Fibroblast of lung (primary cell): ENCODE measurements at regions not wholly inside any gene's neighbourhood (a gene's known extent, or its start where the extent isn't known, plus 50 kb on each side); places are given as distances from the start of the nearest gene placed in this dataset.

ENCODE experiments used
- DNase-seq, 2 donors: peaks; one replicate each; pipeline versions ENCODE4 v3.0.0 to v3.0.0-alpha.2; 2010; ENCODE audit warnings: low read depth in 2 of 2
- H2AFZ ChIP-seq: 2 replicates; pipeline ENCODE4 v1.5.1; 2012; ENCODE audit warnings: low read length, control low read depth, inconsistent platforms
- H3K27ac ChIP-seq: 2 replicates; pipeline ENCODE4 v1.5.1; 2011; ENCODE audit warnings: low read length, control low read depth; ENCODE audit not compliant: insufficient read depth
- H3K27me3 ChIP-seq: 2 replicates; pipeline ENCODE4 v1.5.1; 2011; ENCODE audit warnings: mild to moderate bottlenecking, low read length; ENCODE audit not compliant: control insufficient read depth, insufficient read depth
- H3K36me3 ChIP-seq: 2 replicates; pipeline ENCODE4 v1.5.1; 2011; ENCODE audit warnings: low read length; ENCODE audit not compliant: control insufficient read depth, insufficient read depth
- H3K4me1 ChIP-seq: 2 replicates; pipeline ENCODE4 v1.5.1; 2011; ENCODE audit warnings: low read length; ENCODE audit not compliant: control insufficient read depth, insufficient read depth; ENCODE audit errors: extremely low read depth
- H3K4me2 ChIP-seq: 2 replicates; pipeline ENCODE4 v1.5.1; 2011; ENCODE audit warnings: low read length, control low read depth; ENCODE audit not compliant: insufficient read depth; ENCODE audit errors: extremely low read depth
- H3K4me3 ChIP-seq, 4 experiments: fragments of 200-600 bp in 1 of 4; sonication (generic) in 1 of 4; replicated peaks in 1 of 4; 2 replicates each; pipeline ENCODE4 v1.5.1; 2011 to 2016; ENCODE audit warnings: low read length in 4 of 4, low read depth in 3 of 4, mild to moderate bottlenecking in 3 of 4, control low read depth in 2 of 4, inconsistent platforms in 1 of 4, mixed read lengths in 1 of 4; ENCODE audit not compliant: insufficient read depth in 1 of 4; ENCODE audit errors: control extremely low read depth in 1 of 4
- H3K79me2 ChIP-seq: 2 replicates; pipeline ENCODE4 v1.5.1; 2012; ENCODE audit warnings: mild to moderate bottlenecking, low read length, inconsistent platforms; ENCODE audit not compliant: control insufficient read depth, insufficient read depth
- H3K9ac ChIP-seq: 2 replicates; pipeline ENCODE4 v1.5.1; 2011; ENCODE audit warnings: mild to moderate bottlenecking, low read length, control low read depth; ENCODE audit not compliant: insufficient read depth
- H3K9me3 ChIP-seq: 2 replicates; pipeline ENCODE4 v1.5.1; 2012; ENCODE audit warnings: low read depth, low read length; ENCODE audit not compliant: control insufficient read depth, insufficient read depth
- H4K20me1 ChIP-seq: 2 replicates; pipeline ENCODE4 v1.5.1; 2011; ENCODE audit warnings: low read length; ENCODE audit not compliant: control insufficient read depth, insufficient read depth; ENCODE audit errors: extremely low read depth
- CTCF ChIP-seq, 2 donors: IDR thresholded peaks in 1 of 2; conservative IDR thresholded peaks in 1 of 2; 1 replicate in 1 of 2; 2 replicates in 1 of 2; pipeline ENCODE4 v1.5.1; 2011 to 2012; ENCODE audit warnings: low read length in 2 of 2, control low read depth in 1 of 2, inconsistent platforms in 1 of 2, low read depth in 1 of 2, mild to moderate bottlenecking in 1 of 2
- EZH2 ChIP-seq: IDR thresholded peaks from 2 replicates; pipeline ENCODE4 v1.5.1; 2012; ENCODE audit warnings: low read length, control low read depth, mild to moderate bottlenecking; ENCODE audit errors: missing control alignments

- H2AFZ ChIP-seq: no peak overlapping the region
- DNase-seq: no peak
- no peaks in the 10 kb centered on the region for H3K36me3 ChIP-seq
- no peak overlapping the region for H3K9ac ChIP-seq
- H3K79me2 ChIP-seq: no peaks in the 10 kb centered on the region
- H3K27me3 ChIP-seq: no peaks in the 10 kb centered on the region
- H3K4me2 ChIP-seq: no peak overlapping the region
- H3K4me3 ChIP-seq: no peak overlapping the region
- no peak overlapping the region for H3K27ac ChIP-seq
- H4K20me1 ChIP-seq: no peaks in the 10 kb centered on the region
- TF ChIP-seq EZH2 (no peak), CTCF (conservative IDR thresholded peaks at IDR 0.05 in 1 of 2, IDR thresholded peaks at IDR 0.05 in 1 of 2; ENCODE audit: low read depth in 1 of 2, low read length in 2 of 2) (no peak)
- no peaks in the 10 kb centered on the region for H3K9me3 ChIP-seq
- no peaks in the 10 kb centered on the region for H3K4me1 ChIP-seq
Measured at GRCh38 chr5:164435576-164435975, 930.2 kb downstream of the MAT2B start.

- Histone ChIP-seq H3K4me2 (no peak overlapping the region), H3K79me2 (no peaks in the 10 kb centered on the region), H3K4me3 (no peak overlapping the region), H4K20me1 (no peaks in the 10 kb centered on the region), H3K9ac (no peak overlapping the region), H3K27ac (no peak overlapping the region), H3K36me3 (no peaks in the 10 kb centered on the region), H3K27me3 (no peaks in the 10 kb centered on the region), H2AFZ (no peak overlapping the region), H3K9me3 (no peaks in the 10 kb centered on the region), H3K4me1 (no peaks in the 10 kb centered on the region)
- TF ChIP-seq CTCF (conservative IDR thresholded peaks at IDR 0.05 in 1 of 2, IDR thresholded peaks at IDR 0.05 in 1 of 2; ENCODE audit: low read depth in 1 of 2, low read length in 2 of 2): no peak
- no peak for TF ChIP-seq EZH2
- no peak for DNase-seq
Measured at GRCh38 chr5:164439799-164440198, 934.4 kb downstream of the MAT2B start.

- Histone ChIP-seq H2AFZ (no peak overlapping the region), H3K9me3 (no peaks in the 10 kb centered on the region), H3K4me1 (no peaks in the 10 kb centered on the region), H3K9ac (no peak overlapping the region), H3K79me2 (no peaks in the 10 kb centered on the region), H3K27ac (no peak overlapping the region), H3K4me2 (no peak overlapping the region), H3K4me3 (no peak overlapping the region), H3K27me3 (no peaks in the 10 kb centered on the region), H4K20me1 (no peaks in the 10 kb centered on the region), H3K36me3 (no peaks in the 10 kb centered on the region)
- TF ChIP-seq EZH2 (no peak), CTCF (conservative IDR thresholded peaks at IDR 0.05 in 1 of 2, IDR thresholded peaks at IDR 0.05 in 1 of 2; ENCODE audit: low read depth in 1 of 2, low read length in 2 of 2) (no peak)
- DNase-seq: no peak
Measured at GRCh38 chr5:164449460-164449859, 944.0 kb downstream of the MAT2B start.
